ENCODE measurements at regions not wholly inside any gene's neighbourhood (a gene's known extent, or its start where the extent isn't known, plus 50 kb on each side); places are given as distances from the start of the nearest gene placed in this dataset.
"Not testable (repeated sequence)": the region's sequence is repeated elsewhere in the genome, so short reads cannot be mapped to it uniquely, and the experiment has no call there.

DNA sequence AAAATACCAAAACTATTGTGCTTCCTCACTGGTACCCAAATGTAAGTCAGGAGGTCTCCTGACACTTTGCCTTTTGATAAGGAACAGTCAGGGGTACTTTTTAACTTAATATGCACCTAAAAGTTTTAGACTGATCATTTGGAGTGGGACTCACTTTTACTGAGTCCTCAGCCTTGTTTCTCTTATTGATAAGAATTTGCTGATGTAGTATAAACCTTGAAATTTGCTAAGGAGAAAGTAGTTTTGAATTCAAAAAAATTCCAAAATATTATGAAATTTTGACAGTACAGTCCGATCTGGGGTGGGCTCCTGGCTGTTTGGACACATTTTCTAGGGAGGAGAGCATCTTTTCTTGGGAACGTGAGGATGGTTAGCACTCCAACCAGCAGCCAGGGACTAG is 91.4 kb upstream of the GATB start:
- no peak for TF ChIP-seq CTCF (IDR thresholded peaks at IDR 0.05; ENCODE audit: borderline replicate concordance, insufficient read depth, low read depth, low read length)
- no peak overlapping the region for H3K4me3 ChIP-seq (ENCODE audit: low read depth, low read length)

DNA sequence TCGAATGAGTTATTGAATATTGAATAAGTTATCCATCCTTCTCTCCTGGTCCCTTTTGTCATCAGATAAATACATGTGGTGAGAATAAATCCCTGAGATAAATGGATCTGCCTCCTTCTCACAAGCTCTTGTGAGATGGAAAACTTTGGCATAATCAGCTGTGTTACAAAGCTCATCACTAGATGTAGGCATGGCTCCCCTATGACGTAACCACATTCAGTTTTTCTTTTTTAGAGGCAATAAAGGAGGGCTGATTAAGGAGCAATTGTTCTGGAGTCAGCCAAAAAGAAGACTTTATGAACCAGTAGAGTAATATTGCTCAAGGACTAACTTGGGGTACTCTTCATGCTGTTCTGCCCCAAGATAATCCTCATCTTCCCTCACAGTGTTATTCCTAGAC is 90.5 kb upstream of the GATB start:
- no peak for TF ChIP-seq CTCF (IDR thresholded peaks at IDR 0.05; ENCODE audit: borderline replicate concordance, insufficient read depth, low read depth, low read length)
- no peak overlapping the region for H3K4me3 ChIP-seq (ENCODE audit: low read depth, low read length)

GRCh38 chr4:151850791-151851213 is 90.0 kb upstream of the GATB start:
- TF ChIP-seq CTCF (IDR thresholded peaks at IDR 0.05; ENCODE audit: borderline replicate concordance, insufficient read depth, low read depth, low read length) = no peak

DNA sequence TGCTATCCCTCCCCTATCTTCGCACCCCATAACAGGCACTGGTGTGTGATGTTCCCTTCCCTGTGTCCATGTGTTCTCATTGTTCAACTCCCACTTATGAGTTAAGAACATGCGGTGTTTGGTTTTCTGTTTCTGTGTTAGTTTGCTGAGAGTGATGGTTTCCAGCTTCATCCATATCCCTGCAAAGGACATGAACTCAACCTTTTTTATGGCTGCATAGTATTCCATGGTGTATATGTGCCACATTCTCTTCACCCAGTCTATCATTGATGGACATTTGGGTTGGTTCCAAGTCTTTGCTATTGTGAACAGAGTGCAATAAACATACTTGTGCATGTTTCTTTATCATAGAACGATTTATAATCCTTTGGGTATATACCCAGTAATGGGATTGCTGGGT is 84.7 kb upstream of the GATB start:
- H3K4me3 ChIP-seq (ENCODE audit: low read depth, low read length) = not testable (repeated sequence)

More at GRCh38 chr4:151850791-151851213, 90.0 kb upstream of the GATB start:
- H3K4me3 ChIP-seq (ENCODE audit: low read depth, low read length) = no peak overlapping the region

- TF ChIP-seq CTCF (IDR thresholded peaks at IDR 0.05; ENCODE audit: borderline replicate concordance, insufficient read depth, low read depth, low read length) = no peak
- no peak overlapping the region for H3K4me3 ChIP-seq (ENCODE audit: low read depth, low read length)
Measured at GRCh38 chr4:151842430-151843079, 81.7 kb upstream of the GATB start.

- no peak for TF ChIP-seq CTCF (IDR thresholded peaks at IDR 0.05; ENCODE audit: borderline replicate concordance, insufficient read depth, low read depth, low read length)
- no peak overlapping the region for H3K4me3 ChIP-seq (ENCODE audit: low read depth, low read length)
Measured at GRCh38 chr4:151841107-151841506, 80.3 kb upstream of the GATB start.

GRCh38 chr4:151835467-151835866 is 74.7 kb upstream of the GATB start:
- TF ChIP-seq CTCF (IDR thresholded peaks at IDR 0.05; ENCODE audit: borderline replicate concordance, insufficient read depth, low read depth, low read length) = no peak

More at GRCh38 chr4:151835467-151835866, 74.7 kb upstream of the GATB start:
- H3K4me3 ChIP-seq (ENCODE audit: low read depth, low read length) = no peak overlapping the region

Data from GM12875 (cell line).